GM12873 (cell line): ENCODE measurements at regions not wholly inside any gene's neighbourhood (a gene's known extent, or its start where the extent isn't known, plus 50 kb on each side); places are given as distances from the start of the nearest gene placed in this dataset.

Source experiments
- TF ChIP-seq, protein P1 (sequence below): IDR thresholded peaks from 2 replicates; pipeline ENCODE4 v1.5.1; 2012; ENCODE audit warnings: low read depth, mild to moderate bottlenecking, moderate library complexity, low read length, control low read depth; ENCODE audit not compliant: insufficient read depth; ENCODE audit errors: missing control alignments

DNA sequence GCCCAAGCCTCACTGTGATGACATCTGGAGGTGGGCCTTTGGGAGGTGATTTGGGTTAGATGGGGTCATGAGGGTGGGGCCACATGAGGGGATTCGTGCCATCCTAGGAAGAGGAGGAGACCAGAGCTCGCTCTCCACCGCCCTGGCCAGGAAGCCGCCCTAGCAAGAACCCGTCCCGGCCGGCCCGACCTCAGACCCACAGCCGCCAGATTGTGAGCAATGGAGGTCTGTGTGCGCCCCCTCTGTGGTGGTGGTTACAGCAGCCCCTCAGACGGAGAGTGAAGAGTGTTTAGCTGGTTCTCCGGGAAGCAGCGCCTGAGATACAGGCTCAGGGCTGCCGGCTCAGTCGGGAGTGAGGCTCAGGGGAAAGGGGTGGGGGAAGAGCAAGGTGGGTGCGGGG is 83.3 kb downstream of the RTP5 start:
- TF ChIP-seq, protein P1, sequence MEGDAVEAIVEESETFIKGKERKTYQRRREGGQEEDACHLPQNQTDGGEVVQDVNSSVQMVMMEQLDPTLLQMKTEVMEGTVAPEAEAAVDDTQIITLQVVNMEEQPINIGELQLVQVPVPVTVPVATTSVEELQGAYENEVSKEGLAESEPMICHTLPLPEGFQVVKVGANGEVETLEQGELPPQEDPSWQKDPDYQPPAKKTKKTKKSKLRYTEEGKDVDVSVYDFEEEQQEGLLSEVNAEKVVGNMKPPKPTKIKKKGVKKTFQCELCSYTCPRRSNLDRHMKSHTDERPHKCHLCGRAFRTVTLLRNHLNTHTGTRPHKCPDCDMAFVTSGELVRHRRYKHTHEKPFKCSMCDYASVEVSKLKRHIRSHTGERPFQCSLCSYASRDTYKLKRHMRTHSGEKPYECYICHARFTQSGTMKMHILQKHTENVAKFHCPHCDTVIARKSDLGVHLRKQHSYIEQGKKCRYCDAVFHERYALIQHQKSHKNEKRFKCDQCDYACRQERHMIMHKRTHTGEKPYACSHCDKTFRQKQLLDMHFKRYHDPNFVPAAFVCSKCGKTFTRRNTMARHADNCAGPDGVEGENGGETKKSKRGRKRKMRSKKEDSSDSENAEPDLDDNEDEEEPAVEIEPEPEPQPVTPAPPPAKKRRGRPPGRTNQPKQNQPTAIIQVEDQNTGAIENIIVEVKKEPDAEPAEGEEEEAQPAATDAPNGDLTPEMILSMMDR: no peak

DNA sequence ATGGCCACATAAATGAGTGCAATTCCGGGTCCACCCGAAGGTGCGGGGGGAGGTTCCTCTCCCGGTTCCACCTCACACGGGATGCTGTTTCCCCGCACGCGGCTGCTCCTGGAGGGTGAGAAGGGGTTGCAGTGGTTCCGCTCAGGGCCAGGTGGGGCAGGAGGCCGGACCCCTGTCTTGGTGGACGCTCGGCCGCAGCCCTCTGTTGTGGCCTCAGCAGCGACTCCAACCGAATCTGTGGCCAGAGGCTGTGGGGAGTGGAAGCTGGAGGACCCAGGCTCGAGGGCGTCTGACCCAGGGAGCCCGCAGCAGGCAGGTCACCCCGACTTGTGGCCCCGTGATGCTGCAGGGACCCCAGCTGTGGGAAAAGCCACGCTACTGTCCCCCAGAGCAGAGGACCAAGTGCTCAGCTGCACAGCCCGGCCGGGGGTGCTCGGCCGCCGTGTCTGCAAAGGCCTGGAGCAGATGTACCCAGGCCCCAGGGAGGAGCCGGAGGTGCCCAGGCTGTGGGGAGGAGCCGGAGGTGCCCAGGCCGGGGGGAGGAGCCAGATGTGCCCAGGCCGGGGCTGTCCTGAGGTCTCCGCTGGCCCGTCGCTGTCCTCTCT is 83.9 kb downstream of the RTP5 start:
- TF ChIP-seq, protein P1: no peak

DNA sequence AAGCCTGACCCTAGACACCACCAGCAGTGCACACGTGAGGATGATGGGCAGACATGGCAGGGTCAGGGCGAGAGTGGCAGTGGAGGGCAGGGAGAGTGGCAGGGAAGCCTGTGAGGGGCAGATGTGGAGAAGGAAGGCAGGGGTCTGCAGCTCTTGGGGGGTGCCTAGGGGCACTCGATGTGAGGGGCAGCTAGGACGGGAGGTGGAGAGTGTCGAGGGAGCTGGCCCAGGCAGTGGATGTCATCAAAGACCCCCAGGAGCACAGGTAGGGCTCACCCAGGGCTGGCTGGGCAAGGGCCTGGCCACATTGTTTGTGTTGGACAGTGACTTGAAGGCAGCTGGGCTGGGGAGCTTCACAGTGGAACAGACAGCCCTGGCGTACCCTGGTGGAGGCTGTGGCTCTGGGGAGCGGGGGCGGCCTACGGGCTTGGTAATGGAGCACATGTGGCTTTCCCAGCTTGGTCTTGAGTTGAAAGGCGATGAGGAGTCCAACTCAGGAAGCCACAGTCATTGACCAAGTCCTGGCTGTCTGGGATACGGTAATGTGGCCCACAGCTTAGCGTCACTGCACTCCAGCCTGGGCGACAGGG is 87.1 kb downstream of the RTP5 start:
- TF ChIP-seq, protein P1: no peak

DNA sequence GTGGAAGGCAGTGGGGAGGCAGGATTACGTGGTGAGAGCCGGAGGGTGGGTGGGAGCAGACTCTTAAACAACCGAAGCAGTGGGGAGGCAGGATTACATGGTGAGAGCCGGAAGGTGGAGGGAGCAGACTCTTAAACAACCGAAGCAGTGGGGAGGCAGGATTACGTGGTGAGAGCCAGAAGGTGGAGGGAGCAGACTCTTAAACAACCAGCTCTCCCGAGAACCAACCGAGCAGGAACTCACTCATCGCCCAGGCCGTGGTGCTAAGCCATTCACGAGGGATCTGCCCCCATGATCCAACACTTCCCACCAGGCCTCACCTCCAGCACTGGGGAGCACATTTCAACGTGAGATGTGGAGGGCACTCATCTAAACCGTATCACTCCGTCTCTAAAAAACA is 87.7 kb downstream of the RTP5 start:
- TF ChIP-seq, protein P1: no peak

DNA sequence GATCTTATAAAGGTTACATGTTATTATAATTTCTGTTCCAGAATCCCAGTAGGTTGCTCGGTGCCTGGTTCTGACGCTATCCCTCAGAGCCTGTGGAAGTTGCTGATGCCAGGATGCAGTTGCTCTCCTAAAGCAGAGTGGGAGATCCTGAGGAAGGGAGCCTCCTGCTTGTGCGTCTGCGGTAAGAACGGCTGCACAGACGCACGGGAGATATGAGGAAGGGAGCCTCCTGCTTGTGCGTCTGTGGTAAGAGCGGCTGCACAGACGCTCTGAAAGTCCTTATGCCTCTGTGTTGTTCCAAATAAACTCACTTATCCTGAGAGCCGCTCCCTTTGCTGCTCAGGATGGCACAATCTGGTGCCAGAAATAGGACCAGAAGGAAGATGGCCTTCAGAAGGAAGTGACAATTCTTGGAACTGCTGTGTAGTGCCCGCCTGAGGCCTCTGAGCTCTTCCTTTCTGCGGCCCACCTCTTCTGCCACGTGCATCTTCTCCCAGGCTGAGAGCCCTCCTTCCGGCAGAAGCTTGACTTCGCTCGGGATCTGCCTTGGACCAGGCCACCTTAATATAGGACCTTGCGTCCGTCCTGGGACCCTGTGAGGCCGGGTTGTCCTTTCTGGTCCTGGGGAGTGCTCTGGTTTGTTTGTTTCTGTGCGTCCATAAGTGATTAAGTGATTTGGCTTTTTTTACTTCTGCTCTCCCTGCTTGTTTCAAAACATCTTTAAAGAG is 89.5 kb downstream of the RTP5 start:
- TF ChIP-seq, protein P1: no peak

DNA sequence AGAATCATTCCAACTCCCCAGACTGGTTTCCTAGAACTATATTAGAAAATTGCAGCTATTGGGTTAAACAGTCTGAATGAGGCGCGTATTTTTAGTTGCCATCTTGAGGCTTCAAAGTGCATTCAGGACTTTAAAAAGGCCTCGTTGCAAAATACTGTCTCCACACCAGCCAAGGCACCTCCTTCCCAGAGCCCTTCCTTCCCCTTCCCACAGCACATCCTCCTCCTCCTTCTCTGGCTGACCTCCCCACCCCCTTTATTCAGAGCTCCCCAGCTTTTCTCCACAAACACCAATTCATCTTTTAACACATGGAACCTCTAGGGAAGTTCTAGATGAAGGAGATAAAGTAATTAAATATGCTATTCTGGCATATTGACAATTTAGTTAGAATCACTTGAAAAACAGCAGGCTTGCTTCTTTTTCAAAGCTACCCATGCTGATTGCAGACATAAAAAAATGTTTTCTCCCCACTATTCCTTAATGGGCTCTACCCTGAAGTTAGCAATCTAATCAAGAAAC is 90.3 kb downstream of the RTP5 start:
- TF ChIP-seq, protein P1: no peak

DNA sequence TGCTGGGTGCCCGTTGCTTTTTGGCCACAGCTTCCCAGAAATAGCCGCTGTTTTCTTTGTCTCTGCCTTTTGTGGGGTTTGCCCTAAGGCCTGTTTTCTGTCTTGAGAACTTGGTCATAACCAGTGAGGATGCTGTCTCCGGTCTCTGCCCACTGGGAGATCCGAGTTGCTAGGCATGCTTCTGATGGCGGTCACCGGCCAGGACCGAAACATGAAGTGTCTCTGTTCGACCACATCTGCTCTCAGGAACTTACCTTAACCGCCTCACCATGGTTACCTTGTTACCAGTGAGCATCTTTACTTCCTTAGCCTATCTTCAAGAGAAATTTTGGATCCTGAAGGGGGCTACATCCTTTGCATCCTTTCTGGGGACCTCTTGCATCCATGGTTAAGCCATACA is 91.9 kb downstream of the RTP5 start:
- TF ChIP-seq, protein P1: no peak
